NCI-H2171 treated with DMSO at 0.1 percent for 48 hours (cell line): ENCODE measurements at regions not wholly inside any gene's neighbourhood (a gene's known extent, or its start where the extent isn't known, plus 50 kb on each side); places are given as distances from the start of the nearest gene placed in this dataset.

Experiments used
- DNase-seq: peaks from one replicate; lab custom pipeline; 2025; lab: John Stamatoyannopoulos, UW

- DNase-seq = no peak
These were observed 352.1 kb upstream of the GATB start for GRCh38 chr4:152112887-152113286.

GRCh38 chr4:152112190-152112589 is 351.4 kb upstream of the GATB start:
- DNase-seq = no peak

- no peak for DNase-seq
These were observed 350.0 kb upstream of the GATB start for GRCh38 chr4:152110780-152111179.

- no peak for DNase-seq
These were observed 349.0 kb upstream of the GATB start for GRCh38 chr4:152109531-152110509.

- no peak for DNase-seq
These were observed 347.1 kb upstream of the GATB start for GRCh38 chr4:152107736-152108500.

- peak; percentile 23 for DNase-seq
These were observed 346.0 kb upstream of the GATB start for GRCh38 chr4:152106781-152107321.

- DNase-seq = no peak
These were observed 345.4 kb upstream of the GATB start for GRCh38 chr4:152106113-152106763.

- no peak for DNase-seq
These were observed 344.1 kb upstream of the GATB start for GRCh38 chr4:152104901-152105357.

- DNase-seq = no peak
These were observed 343.5 kb upstream of the GATB start for GRCh38 chr4:152104356-152104755.

- no peak for DNase-seq
These were observed 342.5 kb upstream of the GATB start for GRCh38 chr4:152103181-152103901.

- no peak for DNase-seq
These were observed 341.7 kb upstream of the GATB start for GRCh38 chr4:152102436-152103000.

GRCh38 chr4:152101556-152102435 is 341.0 kb upstream of the GATB start:
- no peak for DNase-seq

GRCh38 chr4:152100379-152101201 is 339.8 kb upstream of the GATB start:
- DNase-seq = no peak

- no peak for DNase-seq
These were observed 339.2 kb upstream of the GATB start for GRCh38 chr4:152099981-152100378.

GRCh38 chr4:152099555-152099954 is 338.7 kb upstream of the GATB start:
- DNase-seq = no peak

- DNase-seq = no peak
These were observed 338.2 kb upstream of the GATB start for GRCh38 chr4:152099061-152099425.

- DNase-seq = no peak
These were observed 337.7 kb upstream of the GATB start for GRCh38 chr4:152098365-152099060.

GRCh38 chr4:152097371-152097770 is 336.6 kb upstream of the GATB start:
- DNase-seq = no peak

GRCh38 chr4:152095701-152096070 is 334.9 kb upstream of the GATB start:
- no peak for DNase-seq
